HG02884 (cell line): ENCODE measurements at regions not wholly inside any gene's neighbourhood (a gene's known extent, or its start where the extent isn't known, plus 50 kb on each side); places are given as distances from the start of the nearest gene placed in this dataset.

Source experiments
- ATAC-seq: cut with Tn5 transposase; IDR thresholded peaks from one replicate; pipeline ENCODE4 v1.9.1; 2021; ENCODE audit warnings: mild to moderate bottlenecking, moderate library complexity; ENCODE audit not compliant: unreplicated experiment

DNA sequence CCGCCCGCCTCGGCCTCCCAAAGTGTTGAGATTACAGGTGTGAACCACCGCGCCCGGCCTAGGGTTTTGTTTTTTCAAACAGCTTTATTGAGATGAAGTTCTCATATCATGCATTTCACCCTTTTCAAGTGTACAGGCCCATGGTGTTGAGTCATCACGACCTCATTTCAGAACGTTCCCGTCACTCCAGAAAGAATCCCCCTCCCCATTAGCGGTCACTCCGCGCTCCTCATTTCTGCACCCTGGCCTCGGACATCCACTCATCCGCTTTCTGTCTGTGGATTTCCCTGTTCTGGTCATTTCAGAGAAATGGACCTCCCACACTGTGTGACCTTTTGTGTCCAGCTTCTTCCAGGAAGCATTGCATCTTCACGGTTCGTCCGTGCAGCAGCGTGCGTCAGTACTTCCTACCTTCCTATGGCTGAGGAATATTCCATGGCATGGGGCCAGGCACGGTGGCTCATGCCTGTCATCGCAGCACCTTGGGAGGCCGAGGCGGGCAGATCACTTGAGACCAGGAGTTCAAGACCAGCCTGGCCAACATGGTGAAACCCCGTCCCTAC lies 135.2 kb upstream of the GSE1 start:
- no peak for ATAC-seq

DNA sequence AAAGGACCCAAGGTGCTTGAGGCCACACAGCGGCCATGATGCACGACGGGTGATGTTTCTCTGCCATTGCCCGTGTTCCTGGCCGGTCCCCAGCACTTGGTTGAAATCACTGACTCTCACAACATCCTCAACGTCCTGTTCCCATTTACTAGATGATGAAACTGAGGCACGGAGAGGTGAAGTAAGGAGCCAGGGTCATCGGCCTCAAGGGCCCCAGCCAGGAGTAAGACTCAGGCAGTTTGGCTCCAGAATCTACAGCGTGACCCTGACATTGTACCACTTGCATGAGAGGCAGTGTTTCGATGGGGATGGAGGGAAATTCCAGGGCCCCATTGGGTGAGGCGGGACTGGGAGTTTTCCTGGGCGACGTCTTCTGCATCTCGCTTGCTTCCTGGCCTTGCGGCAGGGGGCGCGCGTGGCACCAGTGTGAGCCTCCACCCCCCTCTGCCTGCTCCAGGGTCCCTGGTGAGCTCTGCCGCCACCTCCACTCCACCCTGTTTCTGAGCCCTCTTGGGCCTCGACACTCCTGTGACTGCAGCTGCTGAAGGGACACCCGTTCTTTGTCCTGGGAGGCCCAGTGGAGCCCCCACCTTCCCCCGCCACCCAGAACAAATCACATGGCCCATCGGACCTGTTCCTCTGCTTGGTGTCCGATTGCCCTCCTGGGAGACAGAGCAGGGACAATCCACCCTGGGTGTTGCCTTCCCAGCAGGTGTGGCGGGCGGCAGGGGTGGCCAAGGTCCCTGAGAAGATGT lies 133.0 kb upstream of the GSE1 start:
- ATAC-seq = no peak

DNA sequence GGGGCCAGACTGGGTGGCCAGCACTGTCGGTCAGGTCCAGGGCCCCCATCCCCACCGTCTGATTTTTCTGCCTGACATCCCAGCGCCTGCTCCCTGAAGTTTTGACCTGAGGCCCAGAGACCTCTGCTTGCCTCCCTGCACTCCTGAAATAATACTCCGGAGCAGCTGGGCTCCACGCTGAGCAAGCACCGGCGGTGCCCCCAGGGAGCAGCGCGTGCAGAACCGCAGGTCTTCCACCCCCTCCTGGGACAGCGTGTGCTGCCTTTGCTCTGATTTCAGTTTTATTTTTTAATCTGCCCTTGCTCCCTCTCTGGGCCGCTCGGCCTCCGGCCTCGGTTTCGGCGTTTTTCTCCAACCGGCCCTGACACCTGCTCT lies 132.4 kb upstream of the GSE1 start:
- no peak for ATAC-seq

DNA sequence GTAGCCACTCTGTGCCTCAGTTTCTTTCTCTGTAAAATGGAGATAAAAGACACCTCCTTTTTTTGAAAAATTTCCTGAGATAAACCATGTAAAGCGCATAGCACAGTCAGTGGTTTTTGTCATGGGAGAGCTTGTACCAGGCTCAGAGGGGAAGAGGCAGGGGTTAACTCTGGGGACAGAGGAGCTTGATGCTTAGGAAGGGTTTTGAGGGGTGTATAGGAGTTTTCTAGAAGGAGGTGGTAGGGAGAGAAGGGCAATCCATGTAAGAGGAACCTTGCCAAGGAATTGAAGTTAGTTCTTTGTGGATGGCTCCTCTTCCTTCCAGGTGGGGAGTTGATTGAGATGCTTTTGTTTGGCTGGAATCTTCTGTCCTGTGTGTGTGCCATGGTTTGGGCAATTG lies 131.9 kb upstream of the GSE1 start:
- no peak for ATAC-seq

DNA sequence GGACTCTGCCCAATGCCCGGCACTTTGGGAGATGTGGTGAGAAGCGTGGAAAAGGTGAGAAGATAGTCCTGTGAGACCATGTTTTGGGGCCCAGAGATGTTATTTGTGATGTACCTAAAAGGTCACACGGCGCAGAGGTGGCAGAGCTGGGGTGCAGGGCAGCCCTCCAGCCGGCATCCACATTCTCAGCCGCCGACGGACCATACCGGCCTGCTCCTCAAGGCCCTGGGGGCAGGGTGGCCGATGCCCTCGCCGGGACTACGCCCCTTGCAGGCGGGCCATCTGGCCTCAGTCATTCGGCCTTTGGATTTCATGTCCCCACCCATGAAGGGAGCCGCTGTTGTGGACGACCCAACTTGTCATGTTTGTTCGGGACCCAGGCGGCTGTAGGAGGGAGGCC lies 131.4 kb upstream of the GSE1 start:
- no peak for ATAC-seq

DNA sequence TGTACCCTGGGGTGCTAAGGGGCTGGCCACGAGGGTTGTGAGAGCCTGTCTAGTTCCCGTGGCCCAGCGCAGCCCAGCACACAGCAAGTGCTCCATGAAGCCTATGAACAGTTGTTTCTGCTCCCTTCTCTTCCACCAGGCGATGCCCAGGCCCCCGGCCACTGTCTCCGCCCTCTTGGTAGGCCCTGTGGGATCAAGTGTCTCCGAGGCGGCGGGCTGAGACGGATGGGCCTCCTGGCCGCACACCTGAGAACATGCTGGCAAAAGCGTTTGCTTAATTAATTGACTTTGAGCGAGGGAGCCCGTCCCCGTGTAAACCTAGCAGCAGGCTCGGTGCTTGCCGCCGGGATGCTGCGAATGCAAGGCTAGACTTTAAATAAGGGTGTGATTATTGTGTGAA lies 129.7 kb upstream of the GSE1 start:
- ATAC-seq = no peak

DNA sequence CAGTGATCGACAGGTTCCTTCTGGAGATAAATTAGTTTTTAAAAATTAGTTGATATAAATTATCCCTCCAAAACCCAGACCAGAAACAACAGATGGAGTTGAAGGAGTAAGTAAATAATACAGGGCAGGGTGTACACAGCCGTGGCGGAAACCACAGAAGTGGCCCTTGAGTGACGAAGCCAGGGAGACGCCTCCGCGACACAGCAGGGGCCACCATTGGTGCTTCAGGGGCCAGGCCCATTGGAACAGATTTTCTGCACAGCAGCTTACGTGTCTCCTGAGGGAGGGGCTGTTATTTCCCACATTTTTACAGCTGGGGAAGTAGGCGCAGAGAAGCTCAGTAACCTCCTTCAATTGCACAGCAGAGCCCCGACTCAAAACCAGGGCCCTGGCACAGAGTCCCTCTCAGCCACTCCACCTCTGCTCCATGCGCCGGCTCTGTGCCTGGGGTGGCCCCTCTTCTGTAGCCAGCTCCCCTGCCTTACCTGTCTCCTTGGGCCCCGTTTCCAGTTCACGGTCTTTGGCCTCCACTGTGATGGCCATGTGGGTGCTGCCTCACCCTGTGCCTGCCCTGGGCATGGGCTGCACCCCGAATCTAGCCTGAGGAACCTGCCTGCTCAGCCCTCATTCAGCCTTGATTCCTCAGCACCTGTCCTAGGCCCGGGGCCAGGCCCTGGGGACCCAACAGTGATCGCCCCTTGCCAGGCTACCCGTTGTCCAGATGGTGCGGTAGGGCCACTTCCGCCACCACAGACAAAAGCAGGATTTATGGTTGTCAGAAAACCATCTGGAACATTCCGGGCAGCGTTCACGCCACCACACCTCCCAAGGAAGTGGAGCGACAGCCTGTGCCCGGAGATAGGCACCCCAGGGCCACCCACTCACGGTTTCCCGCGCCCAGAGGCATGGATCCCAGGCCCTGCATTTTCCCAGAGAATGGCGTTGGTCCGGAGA lies 128.5 kb upstream of the GSE1 start:
- no peak for ATAC-seq

DNA sequence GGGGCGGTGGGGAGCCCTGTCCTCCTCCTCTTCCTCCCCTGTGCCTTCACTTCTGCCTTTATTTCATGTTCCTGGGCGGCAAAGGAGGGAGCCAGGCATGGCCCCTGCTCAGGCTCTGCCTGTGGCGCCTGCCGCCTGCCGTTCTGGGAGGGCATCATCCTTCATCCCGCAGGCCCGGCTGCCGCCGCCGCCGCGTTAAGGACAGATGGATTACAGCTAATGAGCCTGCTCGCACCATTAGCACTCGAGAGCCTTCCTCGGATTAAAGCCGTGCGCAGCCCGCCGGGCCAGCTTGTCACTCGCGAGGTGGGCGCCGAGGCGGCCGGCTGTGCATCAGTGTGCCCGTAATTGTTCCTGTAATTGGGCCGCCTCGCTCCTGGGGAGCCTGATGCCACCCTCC lies 127.7 kb upstream of the GSE1 start:
- ATAC-seq = no peak

DNA sequence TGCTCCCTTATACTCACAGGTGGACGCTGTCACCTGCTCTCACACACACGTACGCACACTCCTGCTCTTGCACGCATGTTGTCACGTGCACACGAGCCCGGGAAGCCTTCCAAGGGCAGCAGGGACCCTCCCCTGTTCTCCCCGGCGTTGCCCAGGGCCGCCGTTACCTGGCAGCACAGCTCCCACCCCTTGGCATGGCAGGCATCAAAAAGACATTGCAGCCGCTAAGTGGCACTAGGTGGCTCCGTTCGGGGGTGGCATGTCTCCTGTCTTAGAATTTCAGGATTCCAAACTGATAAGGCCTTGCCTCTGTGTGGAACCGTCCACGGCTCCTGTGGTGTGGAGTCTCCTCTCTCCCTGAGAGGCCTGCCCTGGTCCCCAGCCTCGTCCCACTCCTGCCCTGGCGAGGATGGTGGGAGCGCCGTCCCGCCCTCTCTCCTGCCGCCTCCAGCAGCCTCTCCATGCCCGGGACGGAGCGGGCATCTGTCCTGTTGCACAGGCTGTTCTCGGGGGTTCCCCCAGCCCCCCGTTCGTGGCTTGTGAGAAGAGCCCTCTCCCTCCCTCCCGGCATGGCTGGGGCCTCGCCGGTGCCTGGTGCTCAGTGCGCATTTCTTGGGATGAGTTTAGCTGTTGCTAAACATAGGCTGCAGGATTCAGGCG lies 126.7 kb upstream of the GSE1 start:
- no peak for ATAC-seq

DNA sequence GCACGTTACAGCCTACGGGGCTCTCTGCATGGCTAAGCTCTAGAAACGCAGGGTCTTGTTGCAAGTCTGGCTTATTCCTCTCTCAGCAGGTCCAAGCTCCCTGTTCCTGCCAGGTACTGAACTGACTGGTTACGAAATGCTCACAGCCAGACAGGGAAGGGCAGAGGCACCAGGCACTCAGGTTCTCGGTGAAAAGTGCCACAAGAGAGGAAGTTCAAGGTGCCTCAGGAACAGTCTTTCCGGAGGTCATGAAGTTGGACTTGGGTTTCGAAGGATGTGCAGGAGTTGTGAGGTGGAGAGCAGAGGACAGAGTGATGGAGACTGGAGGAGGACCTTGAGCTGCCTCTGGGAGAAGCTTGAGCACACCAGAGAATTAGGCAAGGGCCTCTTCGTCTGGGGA lies 124.7 kb upstream of the GSE1 start:
- no peak for ATAC-seq

DNA sequence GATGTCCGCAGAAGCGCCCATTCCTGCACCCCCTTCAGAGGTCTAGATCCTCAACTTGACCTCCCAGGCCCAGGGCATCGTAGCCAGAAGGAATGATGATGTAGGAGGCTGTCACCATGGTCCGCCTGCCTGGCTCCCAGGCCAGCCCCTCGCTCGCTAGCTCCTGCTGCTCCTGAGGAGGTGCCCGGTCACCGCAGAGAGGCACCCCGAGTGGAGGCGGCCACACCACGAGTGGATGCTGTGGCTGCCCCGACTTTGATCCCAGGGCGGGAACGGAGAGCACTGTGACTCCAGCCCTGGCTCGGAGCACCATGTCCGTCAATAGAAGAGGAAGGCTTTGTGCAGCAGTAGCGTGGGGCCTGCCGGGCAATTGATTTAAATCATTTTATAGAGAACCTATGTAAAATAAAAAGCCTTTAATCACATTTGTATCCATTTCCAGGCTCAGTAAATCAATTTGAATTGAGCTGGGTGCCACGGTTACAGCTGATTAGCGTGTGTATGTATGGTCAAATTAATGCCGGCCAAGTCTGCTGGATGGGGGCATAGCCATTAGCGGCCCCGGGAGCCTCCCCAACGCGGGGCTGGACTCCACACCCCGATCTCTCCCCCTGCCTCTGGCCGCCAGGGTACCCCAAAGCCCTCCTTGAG lies 122.6 kb upstream of the GSE1 start:
- no peak for ATAC-seq

DNA sequence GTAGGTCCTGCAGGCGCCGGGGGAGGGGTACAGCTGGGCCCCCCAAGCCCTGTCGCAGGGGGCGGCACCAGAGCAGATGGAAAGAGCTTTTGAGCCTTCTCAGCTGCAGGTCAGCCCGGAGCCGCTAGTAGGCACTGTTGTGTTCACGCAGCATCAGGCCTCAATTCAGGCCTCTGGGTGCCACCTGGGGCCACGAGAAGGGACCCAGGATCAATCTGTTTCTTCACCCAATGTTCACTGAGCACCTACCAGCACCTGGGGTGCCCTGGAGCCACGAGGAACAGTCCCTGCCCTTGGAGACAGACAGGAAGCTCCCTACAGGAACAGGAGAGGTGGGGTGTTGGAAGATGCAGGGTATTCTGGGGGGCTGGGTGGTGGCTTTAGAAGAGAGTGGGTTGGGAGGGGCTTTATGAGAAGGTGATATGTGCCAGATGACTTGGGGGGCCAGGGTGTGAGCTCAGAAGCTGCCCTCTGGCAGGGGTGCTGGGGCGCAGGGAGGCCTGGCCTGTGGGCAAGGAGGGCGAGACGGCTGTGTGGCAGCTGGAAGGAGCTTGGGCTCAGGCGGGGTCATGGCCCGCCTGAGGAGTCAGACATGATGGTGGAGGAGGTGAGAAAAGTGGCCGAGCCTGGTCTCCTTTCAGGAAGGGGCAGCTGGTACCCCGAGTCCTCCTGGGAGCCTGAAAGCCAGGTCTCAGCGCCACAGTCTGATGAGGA lies 121.9 kb upstream of the GSE1 start:
- ATAC-seq = no peak

DNA sequence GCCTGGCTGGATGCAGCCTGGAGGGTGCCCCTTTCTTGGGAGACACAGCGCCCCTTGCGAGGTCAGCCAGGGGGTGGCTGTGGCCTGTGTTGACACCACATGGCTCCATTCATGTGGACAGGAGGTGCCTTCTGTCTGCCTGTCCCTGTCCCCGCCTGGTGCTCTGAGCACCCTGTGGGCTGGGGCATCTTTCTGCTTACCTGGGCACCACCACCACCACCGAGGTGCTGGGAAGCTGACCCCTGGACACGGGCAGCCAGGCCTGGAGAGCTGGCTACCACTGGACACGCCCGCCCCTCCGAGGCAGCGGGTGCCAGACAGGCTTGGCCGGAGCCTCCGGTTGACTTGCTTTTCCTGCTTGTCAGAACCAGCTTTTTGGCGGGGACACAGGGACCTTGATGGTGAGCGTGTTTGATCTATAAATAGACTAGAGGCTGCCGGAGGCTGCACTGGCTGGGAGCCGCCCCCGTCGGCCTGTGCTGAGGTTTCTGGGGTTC lies 121.3 kb upstream of the GSE1 start:
- ATAC-seq = no peak

DNA sequence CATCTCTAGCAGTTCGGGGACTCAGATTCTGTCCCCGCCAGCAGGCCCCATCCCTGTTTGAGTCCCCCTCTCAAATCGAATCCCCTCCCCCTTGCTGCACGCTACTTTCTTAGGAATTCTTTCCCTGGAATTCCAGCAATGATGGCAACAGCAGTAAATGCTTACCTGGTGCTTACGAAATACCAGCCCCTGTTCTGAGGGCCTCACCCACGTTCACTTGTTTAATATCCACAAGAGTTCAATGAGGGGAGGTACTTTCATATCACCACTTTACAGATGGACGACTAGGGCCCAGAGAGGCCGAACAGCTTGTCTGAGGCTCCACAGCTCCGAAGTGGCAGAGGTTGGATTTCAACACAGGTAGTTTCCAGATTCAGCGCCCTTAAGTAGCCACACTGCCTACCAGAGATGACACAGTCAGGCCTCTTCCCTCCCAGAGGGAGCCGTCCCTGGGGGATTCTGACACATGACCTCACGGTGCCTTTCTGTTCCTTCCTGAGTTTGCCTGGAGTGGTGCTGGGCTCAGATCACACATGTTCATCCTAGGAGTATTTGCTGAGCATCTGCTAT lies 120.7 kb upstream of the GSE1 start:
- ATAC-seq = no peak

DNA sequence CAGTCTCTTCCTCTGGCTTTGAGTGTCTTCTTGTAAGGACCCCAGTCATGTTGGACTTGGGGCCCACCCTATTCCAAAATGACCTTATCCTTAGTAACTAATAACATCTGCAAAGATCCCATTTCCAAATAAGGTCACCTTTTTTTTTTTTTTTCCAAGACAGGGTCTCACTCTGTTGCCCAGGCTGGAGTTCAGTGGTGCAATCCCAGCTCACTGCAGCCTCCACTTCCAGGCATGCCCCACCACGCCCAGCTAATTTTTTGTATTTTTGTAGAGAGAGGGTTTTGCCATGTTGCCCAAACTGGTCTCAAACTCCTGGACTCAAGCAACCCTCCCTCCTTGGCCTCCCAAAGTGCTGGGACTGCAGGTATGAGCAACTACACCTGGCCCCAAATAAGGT lies 118.8 kb upstream of the GSE1 start:
- ATAC-seq = no peak

DNA sequence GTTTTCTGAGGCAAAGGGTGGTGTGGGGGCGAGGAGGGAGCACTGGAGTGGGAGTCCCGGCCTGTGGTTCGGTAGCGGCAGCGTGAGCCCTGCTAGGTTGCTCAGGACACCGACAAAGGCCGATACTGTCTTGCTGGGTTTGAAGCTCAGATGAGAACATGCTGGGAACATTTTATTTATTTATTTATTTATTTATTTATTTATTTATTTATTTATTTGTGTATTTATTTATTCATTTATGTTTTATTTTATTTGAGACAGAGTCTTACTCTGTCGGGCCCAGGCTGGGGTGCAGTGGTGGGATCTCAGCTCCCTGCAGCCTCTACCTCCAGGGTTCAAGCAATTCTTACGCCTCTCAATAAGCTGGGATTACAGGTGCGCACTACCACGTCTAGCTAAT lies 117.9 kb upstream of the GSE1 start:
- ATAC-seq = no peak

DNA sequence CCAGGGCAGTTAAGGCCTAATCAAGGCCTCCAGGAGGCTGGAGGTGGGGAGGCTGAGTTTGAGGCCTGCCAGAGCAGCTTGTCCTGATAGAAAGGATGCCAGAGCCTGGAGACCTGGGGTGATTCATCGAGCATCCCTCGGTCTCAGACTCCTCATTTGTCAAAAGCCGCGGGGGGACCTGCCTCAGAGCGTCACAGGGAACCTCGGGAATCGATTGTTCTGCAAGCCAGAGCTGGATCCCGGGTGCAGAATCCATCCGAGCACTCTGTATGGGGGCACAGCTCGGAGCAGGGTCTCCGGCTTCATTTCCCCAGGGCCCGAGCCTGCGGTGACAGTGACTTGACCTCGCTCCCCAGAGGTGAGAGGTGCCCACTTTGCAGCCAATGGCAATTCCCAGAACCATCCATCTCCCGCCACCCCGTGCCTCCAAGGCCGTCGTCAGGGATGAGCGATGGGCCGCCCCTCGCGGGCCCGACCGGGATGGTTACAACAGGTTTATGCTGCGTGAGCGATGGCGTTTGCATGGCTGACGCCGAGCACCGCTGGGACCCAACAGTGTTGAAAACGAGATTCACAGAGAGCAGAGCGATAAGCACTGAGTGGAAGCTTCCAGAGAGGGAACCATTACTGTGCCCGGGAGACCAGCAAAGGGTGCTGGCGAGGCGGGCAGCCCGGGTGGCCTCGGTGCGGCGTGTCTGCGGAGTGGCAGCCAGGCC lies 117.1 kb upstream of the GSE1 start:
- no peak for ATAC-seq

DNA sequence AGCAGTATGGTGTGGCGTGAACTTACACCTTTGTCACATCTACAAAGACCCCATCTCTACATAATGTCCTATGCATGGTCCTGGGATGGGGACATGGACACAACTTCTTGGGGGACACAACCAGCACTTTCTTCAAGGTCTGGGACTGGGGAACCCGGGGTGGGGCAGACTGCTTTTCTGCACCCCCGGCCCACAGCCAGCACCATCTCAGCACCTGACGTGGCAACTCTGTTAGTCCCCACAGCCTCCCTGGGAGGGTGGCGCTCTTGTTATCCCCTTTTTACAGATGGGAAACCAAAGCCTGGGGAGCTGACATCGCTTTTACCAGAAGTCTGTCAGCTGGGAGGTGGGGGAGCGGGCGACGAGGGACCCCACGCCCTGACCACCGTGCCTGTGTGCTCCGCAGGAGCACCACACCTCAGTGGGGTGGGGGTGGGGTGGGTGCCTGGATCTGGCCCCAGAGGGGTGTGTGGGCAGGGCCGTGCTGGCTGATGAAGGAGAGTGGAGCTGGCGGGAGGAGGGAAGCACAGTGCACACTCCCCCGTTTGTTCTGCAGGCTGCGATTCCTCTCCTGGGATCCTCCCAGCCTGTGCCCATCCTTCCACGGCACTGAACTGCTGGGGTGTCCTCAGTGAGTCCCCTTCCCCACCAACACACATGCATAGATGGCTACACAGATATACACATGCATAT lies 115.4 kb upstream of the GSE1 start:
- no peak for ATAC-seq

DNA sequence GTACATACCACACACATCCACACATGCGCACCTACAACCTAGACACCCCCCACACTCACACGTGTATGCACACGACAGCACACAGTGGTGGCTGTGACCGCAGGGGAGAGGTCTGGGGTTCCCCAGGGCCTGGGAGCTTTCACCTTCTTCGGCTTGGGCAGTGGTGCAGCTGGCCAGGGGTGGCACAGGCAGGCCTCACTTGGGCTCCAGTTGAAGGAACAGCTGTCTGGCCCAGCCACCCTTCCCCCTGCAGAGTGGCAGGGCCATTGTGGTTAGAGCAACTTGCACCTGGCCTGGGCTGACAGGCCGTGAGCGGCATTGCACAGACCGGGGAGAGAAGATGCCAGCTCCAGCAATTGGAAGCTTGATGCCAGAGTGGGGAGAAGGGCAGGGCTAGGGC lies 114.5 kb upstream of the GSE1 start:
- ATAC-seq = no peak
